Activated CD8-positive, alpha-beta memory T cell treated with anti-CD3 and anti-CD28 coated beads for 48 hours (primary cell): ENCODE measurements at regions not wholly inside any gene's neighbourhood (a gene's known extent, or its start where the extent isn't known, plus 50 kb on each side); places are given as distances from the start of the nearest gene placed in this dataset.
"Not testable (repeated sequence)": the region's sequence is repeated elsewhere in the genome, so short reads cannot be mapped to it uniquely, and the experiment has no call there.

Source experiments
- DNase-seq, 3 experiments: peaks; one replicate each; pipeline ENCODE4 v3.0.0-alpha.2; 2020; ENCODE audit warnings: low read depth in 2 of 3, low spot score in 2 of 3

- no peak for DNase-seq
Measured at GRCh38 chr2:71959494-71959893, 188.2 kb downstream of the CYP26B1 start.

GRCh38 chr2:71958426-71958825, 189.2 kb downstream of the CYP26B1 start:
- DNase-seq, result not testable (repeated sequence)

- DNase-seq, result no peak
Measured at GRCh38 chr2:71952572-71953188, 195.0 kb downstream of the CYP26B1 start.

- DNase-seq, result no peak
Measured at GRCh38 chr2:71951718-71952404, 195.8 kb downstream of the CYP26B1 start.

- no peak for DNase-seq
Measured at GRCh38 chr2:71951083-71951468, 196.6 kb downstream of the CYP26B1 start.

- no peak for DNase-seq
Measured at GRCh38 chr2:71950256-71951082, 197.2 kb downstream of the CYP26B1 start.

GRCh38 chr2:71949537-71949798, 198.2 kb downstream of the CYP26B1 start:
- no peak for DNase-seq

GRCh38 chr2:71948781-71949536, 198.7 kb downstream of the CYP26B1 start:
- no peak for DNase-seq

- DNase-seq, result no peak
Measured at GRCh38 chr2:71947809-71948208, 199.9 kb downstream of the CYP26B1 start.

GRCh38 chr2:71945603-71945959, 202.1 kb downstream of the CYP26B1 start:
- DNase-seq, result no peak

- DNase-seq, result no peak
Measured at GRCh38 chr2:71944806-71945602, 202.7 kb downstream of the CYP26B1 start.

- DNase-seq, result no peak
Measured at GRCh38 chr2:71944183-71944550, 203.5 kb downstream of the CYP26B1 start.

- DNase-seq, result no peak
Measured at GRCh38 chr2:71943238-71944182, 204.2 kb downstream of the CYP26B1 start.

- no peak for DNase-seq
Measured at GRCh38 chr2:71941726-71942525, 205.7 kb downstream of the CYP26B1 start.

- DNase-seq, result no peak
Measured at GRCh38 chr2:71940695-71941094, 207.0 kb downstream of the CYP26B1 start.

- DNase-seq, result no peak
Measured at GRCh38 chr2:71939588-71940535, 207.8 kb downstream of the CYP26B1 start.

- no peak for DNase-seq
Measured at GRCh38 chr2:71938659-71939587, 208.7 kb downstream of the CYP26B1 start.
